Endodermal cell (in vitro differentiated cells): ENCODE measurements at regions not wholly inside any gene's neighbourhood (a gene's known extent, or its start where the extent isn't known, plus 50 kb on each side); places are given as distances from the start of the nearest gene placed in this dataset.

Experiments
- DNase-seq: peaks from one replicate; pipeline ENCODE4 v3.0.0-alpha.2; 2017
- H3K27ac ChIP-seq: 2 replicates; pipeline ENCODE4 v1.5.1; 2013; ENCODE audit warnings: mild to moderate bottlenecking, low read depth, low read length, moderate library complexity
- H3K27me3 ChIP-seq: 2 replicates; pipeline ENCODE4 v1.6.1; 2013; ENCODE audit warnings: mild to moderate bottlenecking, low read length, moderate library complexity; ENCODE audit not compliant: insufficient read depth, control insufficient read depth, poor library complexity, severe bottlenecking
- H3K36me3 ChIP-seq: 2 replicates; pipeline ENCODE4 v1.7.0; 2013; ENCODE audit warnings: mild to moderate bottlenecking, low read length, moderate library complexity; ENCODE audit not compliant: control insufficient read depth, insufficient read depth
- H3K4me1 ChIP-seq: one replicate; pipeline ENCODE4 v1.7.0; 2013; ENCODE audit warnings: low read length; ENCODE audit not compliant: control insufficient read depth, insufficient read depth
- H3K4me3 ChIP-seq: 2 replicates; pipeline ENCODE4 v1.5.1; 2013; ENCODE audit warnings: mild to moderate bottlenecking, low read length, moderate library complexity
- H3K9ac ChIP-seq: 2 replicates; pipeline ENCODE4 v1.6.1; 2013; ENCODE audit warnings: mild to moderate bottlenecking, low read length, moderate library complexity; ENCODE audit not compliant: poor library complexity, severe bottlenecking; ENCODE audit errors: extremely low read depth
- H3K9me3 ChIP-seq: 2 replicates; pipeline ENCODE4 v1.6.1; 2013; ENCODE audit warnings: mild to moderate bottlenecking, low read length, moderate library complexity; ENCODE audit not compliant: control insufficient read depth
- H3K27ac Mint-ChIP-seq: 2 replicates; pipeline ENCODE4 v1.8.0; 2020; ENCODE audit warnings: mixed read lengths
- H3K27me3 Mint-ChIP-seq: 2 replicates; pipeline ENCODE4 v1.8.0; 2021; ENCODE audit warnings: mild to moderate bottlenecking, mixed read lengths; ENCODE audit not compliant: insufficient read depth
- H3K36me3 Mint-ChIP-seq: 2 replicates; pipeline ENCODE4 v1.8.0; 2020; ENCODE audit warnings: low read depth, mixed read lengths
- H3K4me1 Mint-ChIP-seq: 2 replicates; pipeline ENCODE4 v1.8.0; 2020; ENCODE audit warnings: mixed read lengths
- H3K4me3 Mint-ChIP-seq: 2 replicates; pipeline ENCODE4 v1.8.0; 2020; ENCODE audit warnings: mild to moderate bottlenecking, moderate library complexity, mixed read lengths
- H3K9me3 Mint-ChIP-seq: 2 replicates; pipeline ENCODE4 v1.8.0; 2020; ENCODE audit warnings: mild to moderate bottlenecking, mixed read lengths
- WGBS, 2 experiments: methylation state at CpG; one replicate each; pipeline versions ENCODE4 v1.1.5 to v1.1.7; 2013; ENCODE audit warnings: missing lambda C conversion rate in 2 of 2, mixed read lengths in 1 of 2; ENCODE audit not compliant: insufficient coverage in 1 of 2, insufficient read length in 1 of 2; 5-methylcytosine and 5-hydroxymethylcytosine counted together
- TF ChIP-seq, protein P1 (sequence below): fragments of 200-600 bp; sonication (generic); conservative IDR thresholded peaks from 2 replicates; pipeline ENCODE4 v1.5.0; 2021; ENCODE audit warnings: antibody characterized with exemption, mild to moderate bottlenecking

DNA sequence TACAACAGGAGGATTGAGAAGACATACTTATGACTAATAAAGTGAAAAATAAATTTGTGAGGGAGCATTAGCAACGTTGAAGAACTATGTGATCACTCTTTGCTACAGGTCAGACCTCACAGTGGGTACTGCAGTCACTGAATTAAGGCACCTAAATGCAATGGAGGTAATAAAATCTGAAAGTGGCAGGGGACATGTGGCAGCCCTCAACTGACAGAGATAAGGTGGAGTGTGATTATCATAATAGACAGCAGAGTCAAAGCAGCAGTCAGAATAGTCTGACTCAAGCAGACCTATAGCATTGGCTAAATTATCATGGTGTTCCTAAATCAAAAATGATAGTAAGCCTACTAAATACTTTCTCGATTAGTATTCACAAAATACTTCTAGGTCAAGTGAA is 1220.5 kb downstream of the PCDH18 start:
- Histone ChIP-seq H3K9ac (no peak overlapping the region), H3K27me3 (no peaks in the 10 kb centered on the region), H3K4me1 (no peaks in the 10 kb centered on the region), H3K27ac (no peak overlapping the region), H3K9me3 (no peaks in the 10 kb centered on the region), H3K36me3 (no peaks in the 10 kb centered on the region), H3K4me3 (no peak overlapping the region)
- no peaks in the 10 kb centered on the region for H3K9me3 Mint-ChIP-seq
- WGBS, 2 experiments: 86 to 88% methylated on average over 1 to 2 of the region's 2 CpGs
- H3K4me1 Mint-ChIP-seq: no peaks in the 10 kb centered on the region
- TF ChIP-seq, protein P1, sequence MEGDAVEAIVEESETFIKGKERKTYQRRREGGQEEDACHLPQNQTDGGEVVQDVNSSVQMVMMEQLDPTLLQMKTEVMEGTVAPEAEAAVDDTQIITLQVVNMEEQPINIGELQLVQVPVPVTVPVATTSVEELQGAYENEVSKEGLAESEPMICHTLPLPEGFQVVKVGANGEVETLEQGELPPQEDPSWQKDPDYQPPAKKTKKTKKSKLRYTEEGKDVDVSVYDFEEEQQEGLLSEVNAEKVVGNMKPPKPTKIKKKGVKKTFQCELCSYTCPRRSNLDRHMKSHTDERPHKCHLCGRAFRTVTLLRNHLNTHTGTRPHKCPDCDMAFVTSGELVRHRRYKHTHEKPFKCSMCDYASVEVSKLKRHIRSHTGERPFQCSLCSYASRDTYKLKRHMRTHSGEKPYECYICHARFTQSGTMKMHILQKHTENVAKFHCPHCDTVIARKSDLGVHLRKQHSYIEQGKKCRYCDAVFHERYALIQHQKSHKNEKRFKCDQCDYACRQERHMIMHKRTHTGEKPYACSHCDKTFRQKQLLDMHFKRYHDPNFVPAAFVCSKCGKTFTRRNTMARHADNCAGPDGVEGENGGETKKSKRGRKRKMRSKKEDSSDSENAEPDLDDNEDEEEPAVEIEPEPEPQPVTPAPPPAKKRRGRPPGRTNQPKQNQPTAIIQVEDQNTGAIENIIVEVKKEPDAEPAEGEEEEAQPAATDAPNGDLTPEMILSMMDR: no peak
- H3K4me3 Mint-ChIP-seq: no peak overlapping the region
- no peaks in the 10 kb centered on the region for H3K27me3 Mint-ChIP-seq
- no peak overlapping the region for H3K27ac Mint-ChIP-seq
- no peaks in the 10 kb centered on the region for H3K36me3 Mint-ChIP-seq
- DNase-seq: no peak

DNA sequence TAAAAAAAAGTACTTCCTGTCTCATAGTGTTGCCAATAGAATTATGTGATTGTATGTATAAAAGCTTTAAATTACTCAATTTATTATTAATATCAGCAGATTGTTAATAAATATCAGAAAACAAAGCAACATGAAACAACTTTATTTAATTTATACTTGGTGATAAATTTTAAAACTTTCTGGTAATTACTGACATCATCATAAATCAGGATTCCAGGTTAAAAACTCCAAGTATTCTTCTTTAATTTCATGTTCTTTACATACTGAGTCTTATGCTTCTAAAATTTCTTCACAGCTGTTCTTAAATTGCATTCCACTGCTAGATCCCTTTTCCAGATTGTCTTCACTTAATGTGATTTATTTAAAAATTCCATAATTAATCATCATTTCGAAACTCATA is 1224.5 kb downstream of the PCDH18 start:
- WGBS, 2 experiments: 100% methylated on average over 1 of the region's 1 CpG; no CpG with 5 or more reads in 1 of the 2 experiments
- Histone ChIP-seq H3K4me1 (no peaks in the 10 kb centered on the region), H3K27me3 (no peaks in the 10 kb centered on the region), H3K9ac (no peak overlapping the region), H3K9me3 (no peaks in the 10 kb centered on the region), H3K4me3 (no peak overlapping the region), H3K36me3 (no peaks in the 10 kb centered on the region), H3K27ac (no peak overlapping the region)
- no peaks in the 10 kb centered on the region for H3K9me3 Mint-ChIP-seq
- TF ChIP-seq, protein P1: no peak
- H3K27ac Mint-ChIP-seq: no peak overlapping the region
- H3K27me3 Mint-ChIP-seq: no peaks in the 10 kb centered on the region
- no peaks in the 10 kb centered on the region for H3K4me1 Mint-ChIP-seq
- DNase-seq: no peak
- H3K4me3 Mint-ChIP-seq: no peak overlapping the region
- H3K36me3 Mint-ChIP-seq: no peaks in the 10 kb centered on the region

DNA sequence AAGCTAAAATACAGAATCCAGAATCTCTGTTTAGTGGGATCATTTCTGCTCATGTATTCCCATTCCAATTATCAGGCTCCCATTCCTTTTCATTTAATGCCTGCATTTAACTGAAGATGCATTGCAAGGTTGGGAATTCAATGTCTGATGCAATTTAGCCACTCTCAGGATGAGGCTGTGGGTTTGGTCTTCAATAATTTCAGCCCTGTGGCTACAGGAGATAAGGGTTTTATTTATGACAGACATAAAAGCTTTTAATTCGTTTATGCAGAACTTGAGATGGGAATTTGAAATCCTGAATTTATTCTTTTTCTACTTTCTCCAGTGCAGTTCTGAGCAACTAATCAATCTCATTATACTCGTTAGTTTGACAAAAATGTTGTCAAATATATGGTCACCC is 1225.9 kb downstream of the PCDH18 start:
- H3K9ac ChIP-seq: no peak overlapping the region
- Mint-ChIP-seq H3K4me3 (no peak overlapping the region), H3K4me1 (peaks cover 3% of the 10 kb centered on the region), H3K27ac (no peak overlapping the region), H3K36me3 (no peaks in the 10 kb centered on the region), H3K27me3 (no peaks in the 10 kb centered on the region), H3K9me3 (no peaks in the 10 kb centered on the region)
- no peak overlapping the region for H3K27ac ChIP-seq
- WGBS, 2 experiments: 83 to 85% methylated on average over 1 to 2 of the region's 2 CpGs
- no peaks in the 10 kb centered on the region for H3K36me3 ChIP-seq
- H3K4me3 ChIP-seq: no peak overlapping the region
- peaks cover 9% of the 10 kb centered on the region for H3K4me1 ChIP-seq
- TF ChIP-seq, protein P1: no peak
- H3K9me3 ChIP-seq: no peaks in the 10 kb centered on the region
- no peak for DNase-seq
- H3K27me3 ChIP-seq: no peaks in the 10 kb centered on the region
